22Rv1 (cell line): ENCODE measurements at regions not wholly inside any gene's neighbourhood (a gene's known extent, or its start where the extent isn't known, plus 50 kb on each side); places are given as distances from the start of the nearest gene placed in this dataset.

ENCODE experiments used
- CTCF ChIP-seq: fragments of 450-650 bp; IDR thresholded peaks from 2 replicates; pipeline ENCODE4 v1.5.1; 2017; ENCODE audit warnings: mild to moderate bottlenecking
- ZFX ChIP-seq: fragments of 450-650 bp; IDR thresholded peaks from 2 replicates; pipeline ENCODE4 v1.6.1; 2017; ENCODE audit warnings: antibody characterized with exemption, borderline replicate concordance

- TF ChIP-seq CTCF, result no peak
- no peak for TF ChIP-seq ZFX
These were observed 949.7 kb upstream of the TENM3 start for GRCh38 chr4:181293541-181293940.
